Epithelial cell of esophagus (primary cell): ENCODE measurements at regions not wholly inside any gene's neighbourhood (a gene's known extent, or its start where the extent isn't known, plus 50 kb on each side); places are given as distances from the start of the nearest gene placed in this dataset.

ENCODE experiments used
- DNase-seq: peaks from one replicate; pipeline ENCODE4 v3.0.0; 2010; ENCODE audit warnings: low read depth
- H3K4me3 ChIP-seq: 2 replicates; pipeline ENCODE4 v1.5.1; 2011; ENCODE audit warnings: mild to moderate bottlenecking, low read length, control low read depth
- CTCF ChIP-seq: IDR thresholded peaks from 2 replicates; pipeline ENCODE4 v1.5.1; 2011; ENCODE audit warnings: low read depth, mild to moderate bottlenecking, low read length, control low read depth, inconsistent platforms; ENCODE audit not compliant: insufficient read depth; ENCODE audit errors: missing control alignments

- no peak for TF ChIP-seq CTCF
- DNase-seq: no peak
- no peak overlapping the region for H3K4me3 ChIP-seq
Measured at GRCh38 chr11:115709297-115709696, 205.1 kb upstream of the CADM1 start.

- H3K4me3 ChIP-seq: no peak overlapping the region
- no peak for TF ChIP-seq CTCF
- no peak for DNase-seq
Measured at GRCh38 chr11:115707180-115707905, 203.1 kb upstream of the CADM1 start.

- TF ChIP-seq CTCF: no peak
- DNase-seq: no peak
Measured at GRCh38 chr11:115706626-115707135, 202.5 kb upstream of the CADM1 start.

GRCh38 chr11:115705200-115705599 lies 201.0 kb upstream of the CADM1 start:
- no peak for DNase-seq
- no peak for TF ChIP-seq CTCF
- H3K4me3 ChIP-seq: no peak overlapping the region

More at GRCh38 chr11:115706626-115707135, 202.5 kb upstream of the CADM1 start:
- H3K4me3 ChIP-seq: no peak overlapping the region

GRCh38 chr11:115700981-115701875 lies 197.0 kb upstream of the CADM1 start:
- TF ChIP-seq CTCF: no peak
- DNase-seq: no peak
- no peak overlapping the region for H3K4me3 ChIP-seq

GRCh38 chr11:115700496-115700895 lies 196.3 kb upstream of the CADM1 start:
- no peak for DNase-seq
- no peak for TF ChIP-seq CTCF
- H3K4me3 ChIP-seq: no peak overlapping the region

- DNase-seq: no peak
- no peak for TF ChIP-seq CTCF
Measured at GRCh38 chr11:115699733-115700132, 195.5 kb upstream of the CADM1 start.

More at GRCh38 chr11:115699733-115700132, 195.5 kb upstream of the CADM1 start:
- no peak overlapping the region for H3K4me3 ChIP-seq
